ENCODE measurements at regions not wholly inside any gene's neighbourhood (a gene's known extent, or its start where the extent isn't known, plus 50 kb on each side); places are given as distances from the start of the nearest gene placed in this dataset.

DNA sequence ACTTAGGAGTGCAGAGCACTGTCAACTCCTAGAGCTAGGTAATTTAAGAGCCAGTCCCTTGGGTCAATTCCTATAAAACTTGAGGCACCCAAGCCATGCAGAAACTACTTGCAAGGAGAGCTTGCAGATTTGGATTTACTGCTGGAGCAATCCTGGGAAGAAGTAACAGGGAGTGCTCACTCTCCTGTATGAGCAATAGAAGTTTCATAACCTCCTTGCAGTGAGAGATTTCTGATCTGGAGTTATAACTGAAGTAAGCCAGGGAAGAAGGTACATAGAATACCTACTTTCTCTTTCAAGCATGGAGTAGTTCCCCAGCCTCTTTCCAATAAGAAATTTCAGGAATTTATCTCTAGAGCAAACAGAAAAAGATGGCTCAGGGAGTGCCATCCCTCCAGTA lies 650.1 kb upstream of the USP15 start:
- H3K27me3 ChIP-seq (ENCODE audit: insufficient read depth, low read depth, severe bottlenecking) = no peaks in the 10 kb centered on the region
- H3K36me3 ChIP-seq = no peaks in the 10 kb centered on the region
- H3K27ac ChIP-seq = no peak overlapping the region
- no peak overlapping the region for H3K4me3 ChIP-seq (ENCODE audit: low read depth, low read length)
- TF ChIP-seq, protein P1, sequence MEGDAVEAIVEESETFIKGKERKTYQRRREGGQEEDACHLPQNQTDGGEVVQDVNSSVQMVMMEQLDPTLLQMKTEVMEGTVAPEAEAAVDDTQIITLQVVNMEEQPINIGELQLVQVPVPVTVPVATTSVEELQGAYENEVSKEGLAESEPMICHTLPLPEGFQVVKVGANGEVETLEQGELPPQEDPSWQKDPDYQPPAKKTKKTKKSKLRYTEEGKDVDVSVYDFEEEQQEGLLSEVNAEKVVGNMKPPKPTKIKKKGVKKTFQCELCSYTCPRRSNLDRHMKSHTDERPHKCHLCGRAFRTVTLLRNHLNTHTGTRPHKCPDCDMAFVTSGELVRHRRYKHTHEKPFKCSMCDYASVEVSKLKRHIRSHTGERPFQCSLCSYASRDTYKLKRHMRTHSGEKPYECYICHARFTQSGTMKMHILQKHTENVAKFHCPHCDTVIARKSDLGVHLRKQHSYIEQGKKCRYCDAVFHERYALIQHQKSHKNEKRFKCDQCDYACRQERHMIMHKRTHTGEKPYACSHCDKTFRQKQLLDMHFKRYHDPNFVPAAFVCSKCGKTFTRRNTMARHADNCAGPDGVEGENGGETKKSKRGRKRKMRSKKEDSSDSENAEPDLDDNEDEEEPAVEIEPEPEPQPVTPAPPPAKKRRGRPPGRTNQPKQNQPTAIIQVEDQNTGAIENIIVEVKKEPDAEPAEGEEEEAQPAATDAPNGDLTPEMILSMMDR (IDR thresholded peaks at IDR 0.05; ENCODE audit: low read depth, low read length) = no peak
- no peaks in the 10 kb centered on the region for H3K9me3 ChIP-seq (ENCODE audit: severe bottlenecking)
- DNase-seq = no peak

DNA sequence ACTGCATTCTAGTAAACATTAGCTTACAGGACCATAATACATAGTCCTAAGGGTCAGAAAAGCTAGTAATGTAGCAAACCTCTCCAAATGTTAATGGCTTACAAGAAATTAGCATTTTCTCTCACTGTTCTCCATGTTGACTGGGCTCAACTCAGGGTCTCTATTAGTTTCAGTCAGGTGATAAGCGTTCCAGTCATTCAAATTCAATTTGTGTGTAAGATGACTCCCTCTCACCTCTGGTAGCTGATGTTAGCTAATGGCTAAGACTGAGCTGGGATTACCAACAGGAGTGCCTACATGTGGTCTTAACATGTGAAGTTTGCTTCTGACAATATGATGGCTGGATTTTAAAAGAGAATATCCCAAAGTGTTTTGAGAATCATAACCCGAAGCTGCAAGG lies 630.5 kb upstream of the USP15 start:
- H3K27me3 ChIP-seq (ENCODE audit: insufficient read depth, low read depth, severe bottlenecking) = no peaks in the 10 kb centered on the region
- no peaks in the 10 kb centered on the region for H3K9me3 ChIP-seq (ENCODE audit: severe bottlenecking)
- H3K27ac ChIP-seq = no peak overlapping the region
- TF ChIP-seq, protein P1 (IDR thresholded peaks at IDR 0.05; ENCODE audit: low read depth, low read length) = no peak
- no peak overlapping the region for H3K4me3 ChIP-seq (ENCODE audit: low read depth, low read length)
- no peak for DNase-seq
- no peaks in the 10 kb centered on the region for H3K36me3 ChIP-seq

DNA sequence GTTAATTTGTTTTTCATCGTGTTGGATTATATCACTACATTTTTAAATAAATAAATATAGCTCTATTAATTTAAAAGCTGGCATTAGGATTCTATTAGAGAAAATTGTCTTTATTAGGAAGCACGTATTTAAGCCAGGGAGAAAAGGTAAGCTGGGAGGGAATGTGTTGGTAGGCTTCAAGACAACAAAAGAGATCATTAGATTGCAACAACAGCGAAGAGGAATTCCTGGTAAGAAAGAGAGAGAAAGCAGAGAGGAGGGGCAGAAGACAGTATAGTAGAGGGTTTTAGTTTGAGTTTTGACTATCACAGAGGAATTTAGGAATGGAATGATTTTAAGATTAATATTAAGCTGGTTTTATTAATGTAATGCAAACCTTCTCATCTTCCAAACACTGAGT lies 613.6 kb upstream of the USP15 start:
- Histone ChIP-seq H3K27ac (no peak overlapping the region), H3K36me3 (no peaks in the 10 kb centered on the region), H3K4me3 (ENCODE audit: low read depth, low read length) (no peak overlapping the region), H3K9me3 (ENCODE audit: severe bottlenecking) (no peaks in the 10 kb centered on the region), H3K27me3 (ENCODE audit: insufficient read depth, low read depth, severe bottlenecking) (no peaks in the 10 kb centered on the region)
- no peak for DNase-seq
- TF ChIP-seq, protein P1 (IDR thresholded peaks at IDR 0.05; ENCODE audit: low read depth, low read length) = no peak

DNA sequence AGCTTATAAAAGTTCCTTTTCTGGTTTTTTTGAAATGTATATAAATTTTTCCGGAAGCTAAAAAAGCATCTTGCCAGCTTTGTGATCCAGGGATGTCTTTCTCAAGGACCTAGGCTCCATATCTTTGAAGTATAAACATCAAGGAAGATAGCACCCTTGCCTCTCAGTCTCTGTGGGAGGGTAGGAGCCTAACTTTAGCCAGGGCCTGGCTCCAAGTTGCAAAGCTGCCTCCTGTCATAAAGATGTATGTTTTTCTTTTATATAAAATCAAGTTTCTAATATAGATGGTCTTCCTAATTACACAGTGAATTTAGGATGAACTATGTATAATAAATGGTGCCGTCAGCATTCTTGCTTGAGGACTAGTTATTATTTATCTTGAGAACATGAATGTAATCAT lies 612.6 kb upstream of the USP15 start:
- Histone ChIP-seq H3K4me3 (ENCODE audit: low read depth, low read length) (no peak overlapping the region), H3K27me3 (ENCODE audit: insufficient read depth, low read depth, severe bottlenecking) (no peaks in the 10 kb centered on the region), H3K27ac (no peak overlapping the region), H3K36me3 (no peaks in the 10 kb centered on the region), H3K9me3 (ENCODE audit: severe bottlenecking) (no peaks in the 10 kb centered on the region)
- TF ChIP-seq, protein P1 (IDR thresholded peaks at IDR 0.05; ENCODE audit: low read depth, low read length) = no peak
- DNase-seq = no peak

DNA sequence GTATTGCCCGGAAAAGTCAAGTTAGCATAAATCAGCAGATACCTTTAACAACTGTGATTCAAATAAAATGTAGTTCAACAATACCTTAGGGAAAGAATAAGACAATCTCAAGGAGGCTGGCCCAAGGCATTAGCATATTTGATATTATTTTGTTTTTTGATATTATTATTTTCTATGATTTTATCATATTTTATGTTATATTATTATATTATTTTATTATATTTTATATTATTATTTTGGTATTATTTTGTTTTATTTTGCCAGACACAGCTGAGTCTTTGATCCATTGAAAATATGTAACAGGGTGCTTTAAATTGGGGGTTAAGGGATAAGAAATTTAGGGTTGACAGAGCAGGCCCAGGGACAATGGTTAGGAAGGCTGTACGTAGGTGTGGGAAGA lies 607.9 kb upstream of the USP15 start:
- H3K27ac ChIP-seq = no peak overlapping the region
- H3K4me3 ChIP-seq (ENCODE audit: low read depth, low read length) = no peak overlapping the region
- no peaks in the 10 kb centered on the region for H3K27me3 ChIP-seq (ENCODE audit: insufficient read depth, low read depth, severe bottlenecking)
- TF ChIP-seq, protein P1 (IDR thresholded peaks at IDR 0.05; ENCODE audit: low read depth, low read length) = no peak
- no peaks in the 10 kb centered on the region for H3K9me3 ChIP-seq (ENCODE audit: severe bottlenecking)
- no peaks in the 10 kb centered on the region for H3K36me3 ChIP-seq
- DNase-seq = no peak

DNA sequence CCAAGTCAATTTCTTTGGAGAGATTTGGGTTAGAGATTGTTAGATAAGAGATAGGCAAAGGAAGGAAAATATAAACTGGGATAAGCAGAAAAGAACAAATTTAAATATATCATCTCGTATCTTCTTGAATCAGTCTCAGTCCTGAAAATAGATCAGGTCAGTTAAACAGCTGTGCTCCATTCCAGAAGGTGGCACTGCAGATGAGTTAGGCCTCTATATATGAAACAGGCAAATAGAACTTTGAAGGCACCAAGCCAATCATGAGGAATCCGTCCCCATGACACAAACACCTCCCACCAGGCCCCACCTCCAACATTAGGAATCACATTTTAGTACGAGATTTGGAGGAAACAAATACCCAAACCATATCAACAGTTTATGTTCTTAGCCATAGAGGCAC lies 605.5 kb upstream of the USP15 start:
- Histone ChIP-seq H3K27ac (no peak overlapping the region), H3K9me3 (ENCODE audit: severe bottlenecking) (no peaks in the 10 kb centered on the region), H3K4me3 (ENCODE audit: low read depth, low read length) (no peak overlapping the region), H3K27me3 (ENCODE audit: insufficient read depth, low read depth, severe bottlenecking) (no peaks in the 10 kb centered on the region), H3K36me3 (no peaks in the 10 kb centered on the region)
- TF ChIP-seq, protein P1 (IDR thresholded peaks at IDR 0.05; ENCODE audit: low read depth, low read length) = peak; percentile 37; the same call in 1 of the 2 replicates
- peak; percentile 27 for DNase-seq

All from WERI-Rb-1 (cell line).